DMS53 treated with DMSO at 0.1 percent for 48 hours (cell line): ENCODE measurements at regions not wholly inside any gene's neighbourhood (a gene's known extent, or its start where the extent isn't known, plus 50 kb on each side); places are given as distances from the start of the nearest gene placed in this dataset.

ENCODE experiments used
- DNase-seq: peaks from one replicate; lab custom pipeline; 2025; ENCODE audit not compliant: unreplicated experiment; lab: John Stamatoyannopoulos, UW

DNA sequence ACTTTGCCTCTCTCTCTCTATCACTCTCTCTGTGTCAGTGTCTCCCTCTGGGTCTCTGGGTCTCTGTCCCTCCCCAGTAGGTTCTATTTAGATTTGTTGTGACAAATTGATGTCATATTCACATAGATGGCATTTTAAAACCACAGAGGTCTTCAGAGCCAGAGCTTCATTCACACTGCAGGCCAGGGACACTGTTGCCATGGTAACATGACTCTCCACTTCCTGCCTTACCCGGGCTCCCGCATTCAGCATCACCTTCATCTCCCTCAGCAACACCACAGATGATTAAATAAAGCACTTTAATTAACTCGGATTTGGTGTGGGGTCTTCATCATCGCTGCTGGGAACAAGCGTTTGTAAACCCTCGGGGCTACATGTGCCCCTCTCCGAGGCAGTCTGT, 132.6 kb downstream of the ETS2 start:
- peak; percentile 50 for DNase-seq

DNA sequence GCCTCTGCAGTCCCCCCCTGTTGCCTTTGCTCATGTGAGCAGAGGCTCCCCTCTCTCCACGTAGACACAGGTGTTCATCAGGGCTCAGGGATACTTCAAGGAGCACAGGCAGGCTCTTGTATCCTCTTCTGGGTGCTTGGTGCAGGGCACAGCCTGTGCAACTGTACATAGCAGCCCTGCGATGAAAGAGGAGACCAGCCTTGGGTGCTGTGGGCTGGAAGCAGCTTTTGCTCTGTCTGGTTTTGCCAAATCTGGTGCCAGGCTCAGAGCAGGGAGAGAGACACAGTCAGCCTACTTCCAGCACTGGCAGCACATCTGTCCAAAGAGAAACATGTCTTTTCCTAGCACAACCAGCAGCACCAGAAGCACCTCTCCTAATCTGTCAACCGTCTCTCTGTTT, 132.1 kb downstream of the ETS2 start:
- no peak for DNase-seq

DNA sequence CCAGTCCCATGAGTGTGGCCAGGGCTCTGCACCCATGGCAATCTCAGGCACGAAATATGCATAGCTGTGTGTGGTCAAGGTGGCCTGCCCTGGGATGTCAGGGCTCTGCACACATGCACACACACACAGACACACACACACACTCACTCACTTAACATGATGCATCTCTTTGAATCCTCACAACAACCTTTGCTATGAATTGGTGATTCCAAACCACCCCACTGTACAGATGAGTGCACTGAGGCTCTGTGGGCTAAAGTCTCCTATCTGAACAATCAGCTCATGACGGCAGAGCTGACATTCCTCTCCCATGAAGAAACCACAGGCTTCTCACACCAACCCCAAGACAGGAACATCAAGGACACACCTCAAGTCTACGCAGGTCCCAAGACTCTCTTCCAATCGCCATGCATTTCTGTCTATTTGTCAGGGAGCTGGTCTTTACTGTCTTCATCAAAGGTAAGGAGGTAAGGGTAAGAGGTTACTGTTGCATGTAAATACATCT, 131.6 kb downstream of the ETS2 start:
- DNase-seq, result no peak

DNA sequence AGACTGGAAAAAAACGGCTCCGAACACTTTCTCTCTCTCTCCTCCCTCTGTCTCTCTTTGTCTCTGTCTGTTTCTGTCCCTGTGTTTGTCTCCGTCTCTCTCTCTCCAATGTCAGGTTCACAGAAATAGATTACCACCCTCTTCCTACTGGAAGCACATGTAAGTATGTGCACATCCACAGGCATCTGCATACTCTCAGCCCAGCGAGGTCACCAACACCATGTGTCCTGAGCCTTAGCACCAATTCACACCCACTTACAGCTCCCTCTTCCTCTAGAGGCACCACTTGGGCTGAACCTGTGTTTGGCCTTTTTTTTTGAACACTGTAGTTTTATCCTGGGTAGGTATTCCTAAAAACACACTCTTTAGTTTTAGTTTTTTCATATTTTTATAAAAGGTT, 130.5 kb downstream of the ETS2 start:
- no peak for DNase-seq

DNA sequence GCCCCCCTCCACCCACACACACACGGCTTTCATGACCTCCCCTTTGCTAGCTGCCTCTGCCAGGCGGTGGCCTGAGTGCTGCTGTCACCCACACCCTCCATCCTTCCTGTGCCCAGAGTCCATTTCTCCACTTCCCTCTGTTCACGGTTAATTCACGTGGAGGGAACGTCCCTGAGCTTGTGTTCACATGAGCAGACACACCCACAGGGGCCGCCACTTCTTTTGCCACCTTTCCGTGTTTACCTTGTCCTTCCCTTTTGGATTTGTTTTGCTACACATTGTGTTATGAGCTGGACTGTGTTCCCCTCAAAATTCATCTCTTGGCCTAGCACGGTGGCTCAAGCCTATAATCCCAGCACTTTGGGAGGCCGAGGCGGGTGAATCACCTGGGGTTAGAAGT, 128.0 kb downstream of the ETS2 start:
- no peak for DNase-seq

DNA sequence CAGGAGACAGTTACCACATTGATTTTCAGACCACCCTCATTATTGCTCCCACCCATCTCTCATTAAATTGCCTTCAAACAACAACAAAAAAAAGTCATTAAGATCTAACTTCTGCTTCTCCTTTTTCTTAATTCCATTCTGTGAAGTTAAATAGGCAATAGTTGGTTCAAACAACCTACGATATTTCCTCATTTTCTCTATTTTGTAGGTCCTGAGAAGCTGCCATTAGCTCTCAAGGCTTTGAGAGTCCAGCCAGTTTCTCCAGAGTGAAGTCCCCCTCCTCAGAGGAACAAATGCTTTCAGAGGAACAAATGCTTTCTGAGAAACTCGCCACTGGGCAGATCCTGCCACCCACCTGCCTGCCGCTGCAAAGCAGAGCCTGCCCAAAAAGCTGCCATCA, 125.6 kb downstream of the ETS2 start:
- DNase-seq, result no peak

DNA sequence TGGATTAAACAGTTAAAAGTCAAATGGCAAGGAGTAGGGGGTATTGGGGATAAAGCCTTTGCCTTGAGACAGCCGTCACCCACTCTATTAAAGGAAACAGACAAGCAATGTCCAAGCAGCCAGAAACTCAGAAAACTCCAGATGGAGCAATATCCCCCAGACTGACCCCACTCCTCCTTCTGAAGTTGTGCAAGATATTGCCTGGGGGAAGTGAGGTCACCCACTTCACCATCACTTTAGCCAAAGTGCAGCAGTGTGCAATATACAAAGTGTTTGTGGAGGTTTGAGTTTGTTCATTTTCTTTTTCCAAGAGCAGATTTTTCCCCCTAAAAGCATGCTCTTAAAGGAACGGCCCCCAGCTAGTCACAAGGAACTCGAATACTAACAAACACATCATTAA, 125.1 kb downstream of the ETS2 start:
- DNase-seq, result no peak

DNA sequence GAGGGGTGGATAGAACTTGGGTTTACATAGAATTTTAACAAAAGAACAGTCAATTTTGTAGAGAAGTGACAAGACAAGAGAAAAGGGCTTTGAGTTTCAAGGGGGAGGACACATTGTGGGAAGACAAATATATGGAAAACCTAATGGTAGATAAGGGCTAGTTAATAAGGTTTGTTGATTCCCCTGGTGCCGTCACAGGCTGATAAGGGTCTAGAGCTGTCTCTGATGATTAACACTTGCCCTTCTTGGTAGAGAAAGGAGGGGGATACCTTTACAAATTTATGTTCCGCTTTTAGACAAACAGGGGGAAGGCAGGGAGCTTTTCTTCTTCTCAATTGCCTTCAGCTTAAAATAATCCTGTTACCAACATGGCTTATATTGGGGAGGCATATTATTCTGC, 124.3 kb downstream of the ETS2 start:
- DNase-seq, result no peak

DNA sequence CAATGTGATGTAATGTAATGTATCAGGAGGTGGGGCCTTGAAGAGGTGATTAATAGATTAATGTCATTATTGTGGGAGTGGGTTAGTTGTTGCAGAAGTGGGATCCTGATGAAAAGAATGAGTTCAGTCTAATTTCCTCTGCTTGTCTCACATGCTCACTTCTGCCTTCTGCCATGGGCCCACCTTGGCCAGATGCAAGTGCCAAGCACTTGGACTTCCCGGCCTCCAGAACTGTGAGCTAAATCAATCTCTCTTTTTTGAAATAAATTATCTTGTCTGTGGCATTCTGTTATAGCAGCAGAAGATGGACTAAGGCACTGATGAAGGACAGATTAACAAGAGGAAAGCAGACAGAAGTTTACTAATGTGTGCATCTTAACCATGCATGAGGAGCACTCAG, 123.9 kb downstream of the ETS2 start:
- DNase-seq, result no peak

DNA sequence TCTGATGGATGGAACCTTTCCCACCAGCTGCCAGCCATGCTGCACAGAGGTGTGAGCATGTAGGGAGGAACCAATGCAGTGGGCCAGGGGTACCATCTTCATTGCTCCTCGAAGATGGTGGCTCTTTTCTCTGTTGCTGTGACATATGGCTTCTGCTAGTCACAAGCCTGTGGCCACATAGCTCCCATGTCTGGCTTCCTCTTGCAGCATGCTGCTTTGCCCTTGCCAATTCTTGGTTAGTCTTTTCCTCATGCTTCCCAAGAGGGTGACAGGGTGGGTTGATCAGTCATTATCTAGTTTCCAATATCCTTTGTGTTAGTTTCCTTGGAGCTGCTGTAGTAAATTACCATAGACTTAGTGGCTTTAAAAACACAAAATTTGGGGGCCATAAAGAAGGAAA, 123.4 kb downstream of the ETS2 start:
- no peak for DNase-seq

DNA sequence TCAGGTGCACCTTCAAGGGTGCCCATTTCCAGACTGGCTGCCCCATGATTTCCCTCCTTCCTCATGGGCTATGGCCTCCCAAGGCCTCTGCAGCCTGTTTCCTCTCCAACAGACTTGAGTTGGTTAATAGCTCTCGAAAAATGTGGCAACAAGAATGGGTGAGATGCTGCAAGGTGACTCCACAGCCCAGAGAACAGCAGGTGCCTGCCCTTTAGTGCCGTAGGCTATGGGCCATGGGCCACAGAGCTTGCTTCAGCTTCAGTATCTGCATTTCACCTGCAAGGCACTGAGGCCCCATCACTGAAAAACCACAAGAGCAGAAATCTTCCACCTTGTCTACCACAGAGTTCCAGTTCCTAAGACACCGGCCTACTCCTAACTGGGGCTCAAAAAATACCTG, 122.0 kb downstream of the ETS2 start:
- no peak for DNase-seq

DNA sequence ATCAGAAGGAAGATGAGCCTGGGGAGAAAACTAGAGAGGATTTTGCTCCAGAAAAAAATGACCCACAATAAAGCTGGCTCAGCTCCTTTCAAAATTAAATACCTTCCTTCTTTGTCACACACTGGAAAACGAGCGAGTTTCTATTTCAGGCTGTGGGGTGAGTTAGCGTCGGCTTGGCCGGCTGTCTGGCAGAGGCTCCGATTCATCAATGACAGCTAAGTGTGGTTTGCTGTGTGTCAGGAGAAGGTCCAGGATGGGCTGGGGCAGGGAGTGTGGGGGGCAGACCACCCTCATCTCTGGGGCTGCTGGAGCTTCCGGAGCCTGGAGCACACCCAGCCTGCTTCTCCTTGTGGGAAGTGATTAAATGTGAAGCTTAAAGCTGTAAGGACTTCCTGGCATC, 120.2 kb downstream of the ETS2 start:
- no peak for DNase-seq

DNA sequence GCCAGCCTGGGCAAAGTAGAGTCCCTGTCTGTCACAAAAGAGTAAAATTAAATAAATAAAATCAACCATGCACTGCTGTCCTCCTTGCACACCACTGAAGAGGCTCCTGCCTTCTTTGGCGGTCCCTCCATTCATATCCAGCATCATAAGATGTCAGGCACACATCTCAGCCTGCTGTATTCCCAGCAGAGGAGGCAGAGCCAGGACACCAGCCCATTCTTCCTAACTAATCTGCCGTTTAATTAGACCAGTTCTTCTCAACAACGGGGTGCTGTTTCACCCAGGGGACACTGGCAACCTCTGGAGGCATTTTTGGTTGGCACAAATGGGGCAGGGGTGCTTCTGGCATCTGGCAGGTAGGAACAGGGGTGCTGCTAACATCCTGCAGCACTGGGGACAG, 119.7 kb downstream of the ETS2 start:
- DNase-seq, result no peak

DNA sequence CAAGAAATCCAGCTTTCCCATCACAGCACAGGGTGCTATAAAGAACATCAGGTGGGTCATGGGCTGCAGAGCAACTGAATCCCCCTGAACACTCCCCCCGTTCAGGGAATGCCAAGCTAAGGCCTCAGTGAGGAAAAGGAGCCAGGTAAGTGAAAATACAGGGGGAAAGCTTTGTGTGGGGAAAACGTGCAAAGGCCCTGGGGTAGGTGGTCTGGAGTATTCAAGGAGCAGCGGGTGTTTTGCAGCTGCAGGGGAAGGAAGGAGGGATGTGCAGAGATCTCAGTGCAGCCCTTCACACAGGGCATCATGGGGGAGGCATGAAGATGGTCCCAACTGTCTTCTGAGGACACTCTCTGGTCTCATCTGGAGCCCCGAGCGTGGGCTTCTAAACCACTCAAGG, 119.2 kb downstream of the ETS2 start:
- no peak for DNase-seq

DNA sequence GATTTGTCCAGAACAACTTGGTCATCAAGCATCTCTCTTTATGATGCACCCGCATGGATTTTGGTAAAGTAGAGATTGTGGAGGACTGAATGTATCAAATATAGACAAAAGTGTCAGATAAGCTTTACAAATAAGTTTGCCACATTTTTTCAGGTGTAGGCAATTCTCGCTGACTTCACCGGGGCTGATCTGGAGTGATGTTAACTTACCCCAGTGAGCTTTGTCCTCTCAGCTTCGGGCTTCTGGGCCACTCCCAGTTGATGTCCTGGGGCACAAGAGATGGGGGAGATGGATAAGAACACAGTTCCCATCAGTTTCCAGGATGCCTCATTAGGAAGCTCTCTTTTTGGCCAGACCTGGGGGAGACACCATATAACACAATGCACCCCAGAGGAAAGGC, 117.7 kb downstream of the ETS2 start:
- DNase-seq, result no peak

DNA sequence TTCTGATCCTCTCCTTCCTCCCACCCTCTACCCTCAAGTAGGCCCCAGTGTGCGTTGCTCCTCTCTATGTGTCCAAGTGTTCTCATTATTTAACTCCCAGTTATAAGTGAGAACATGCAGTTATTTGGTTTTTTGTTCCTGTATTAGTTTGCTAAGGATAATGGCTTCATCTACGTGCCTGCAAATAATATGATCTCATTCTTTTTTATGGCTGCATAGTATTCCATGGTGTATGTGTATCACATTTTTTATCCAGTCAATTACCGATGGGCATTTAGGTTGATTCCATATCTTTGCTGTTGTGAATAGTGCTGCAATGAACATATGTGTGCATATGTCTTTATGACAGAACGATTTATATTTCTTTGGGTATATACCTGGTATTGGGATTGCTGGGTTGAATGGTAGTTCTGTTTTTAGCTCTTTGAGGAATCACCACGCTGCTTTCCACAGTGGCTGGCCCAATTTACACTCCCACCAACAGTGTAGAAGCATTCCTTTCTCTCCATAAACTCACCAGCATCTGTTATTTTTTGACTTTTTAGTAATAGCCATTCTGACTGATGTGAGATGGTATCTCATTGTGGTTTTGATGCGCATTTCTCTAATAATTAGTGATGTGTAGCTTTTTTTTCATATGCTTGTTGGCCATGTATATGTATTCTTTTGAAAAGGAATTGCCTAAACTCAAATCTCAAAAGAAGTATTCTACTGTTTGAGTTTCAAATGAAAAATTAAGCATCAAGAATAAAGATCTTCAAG, 116.9 kb downstream of the ETS2 start:
- DNase-seq, result no peak

DNA sequence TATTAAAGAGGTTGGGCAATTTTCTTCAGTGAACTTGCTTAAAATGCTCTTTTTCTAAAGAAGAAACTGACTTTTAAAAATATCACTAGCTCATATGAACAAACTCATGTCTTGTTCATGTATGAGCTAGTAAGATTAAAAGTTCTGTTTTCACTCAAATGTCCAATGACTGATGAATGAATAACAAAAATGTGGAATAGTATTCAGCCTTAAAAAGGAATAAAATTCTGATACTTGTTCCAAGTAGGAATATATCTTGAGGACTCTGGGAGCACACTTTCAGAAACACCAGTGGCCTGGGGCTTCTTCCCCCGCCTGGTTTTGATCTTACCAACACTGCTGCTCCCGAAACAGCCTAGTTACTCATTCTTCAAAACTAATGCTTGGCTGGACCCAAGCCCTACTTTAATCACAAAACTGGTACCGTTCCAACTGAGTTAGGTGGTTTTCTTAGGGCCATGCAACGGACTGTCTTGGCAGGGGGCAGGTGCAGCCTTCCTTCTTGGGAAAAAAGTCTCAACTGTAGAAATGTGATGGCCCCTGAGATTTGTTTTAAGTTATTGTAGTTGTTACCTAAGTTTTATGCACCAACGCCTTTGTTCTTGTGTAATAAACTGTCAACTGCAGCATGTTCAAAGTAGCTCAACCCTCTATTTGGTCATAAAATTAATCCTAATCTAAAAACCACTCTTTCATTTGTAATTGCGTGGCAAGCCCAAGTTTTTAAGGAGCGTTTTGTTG, 116.0 kb downstream of the ETS2 start:
- DNase-seq, result no peak

DNA sequence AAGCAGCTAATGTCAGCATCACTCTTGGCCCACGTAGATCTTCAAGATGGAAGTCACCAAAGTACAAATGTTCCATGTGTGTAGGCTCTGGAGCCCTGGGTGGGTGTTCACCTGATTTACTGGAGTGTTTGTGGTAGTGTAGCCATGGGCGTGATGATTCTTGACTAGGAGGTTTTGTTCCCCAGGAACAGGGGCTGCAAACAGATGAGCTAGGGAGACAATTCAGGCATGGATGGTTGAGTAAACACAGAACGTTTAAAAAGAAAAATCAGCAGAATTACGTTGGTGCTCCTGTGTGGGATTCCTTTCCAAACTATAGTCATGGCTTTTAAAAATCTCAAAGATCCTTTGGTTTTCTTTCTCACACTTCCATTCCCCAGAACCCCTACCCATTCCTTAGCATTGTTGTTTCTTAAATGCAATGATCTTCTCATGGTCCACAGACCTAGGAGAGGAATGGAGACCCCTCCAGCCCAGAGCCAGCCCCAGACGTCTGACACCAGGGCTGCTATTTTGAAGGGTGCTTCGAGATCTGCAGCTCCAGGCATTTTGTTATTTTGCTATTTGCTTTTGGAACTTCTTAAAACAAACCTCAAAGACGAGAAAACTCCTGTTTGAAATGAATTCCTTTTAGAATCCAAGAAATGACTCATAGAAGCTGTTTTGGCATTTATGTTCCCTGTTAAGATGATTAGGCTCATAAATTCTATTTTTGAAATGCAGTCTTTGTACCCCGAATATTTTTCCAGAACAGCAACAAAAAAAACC, 115.1 kb downstream of the ETS2 start:
- no peak for DNase-seq

DNA sequence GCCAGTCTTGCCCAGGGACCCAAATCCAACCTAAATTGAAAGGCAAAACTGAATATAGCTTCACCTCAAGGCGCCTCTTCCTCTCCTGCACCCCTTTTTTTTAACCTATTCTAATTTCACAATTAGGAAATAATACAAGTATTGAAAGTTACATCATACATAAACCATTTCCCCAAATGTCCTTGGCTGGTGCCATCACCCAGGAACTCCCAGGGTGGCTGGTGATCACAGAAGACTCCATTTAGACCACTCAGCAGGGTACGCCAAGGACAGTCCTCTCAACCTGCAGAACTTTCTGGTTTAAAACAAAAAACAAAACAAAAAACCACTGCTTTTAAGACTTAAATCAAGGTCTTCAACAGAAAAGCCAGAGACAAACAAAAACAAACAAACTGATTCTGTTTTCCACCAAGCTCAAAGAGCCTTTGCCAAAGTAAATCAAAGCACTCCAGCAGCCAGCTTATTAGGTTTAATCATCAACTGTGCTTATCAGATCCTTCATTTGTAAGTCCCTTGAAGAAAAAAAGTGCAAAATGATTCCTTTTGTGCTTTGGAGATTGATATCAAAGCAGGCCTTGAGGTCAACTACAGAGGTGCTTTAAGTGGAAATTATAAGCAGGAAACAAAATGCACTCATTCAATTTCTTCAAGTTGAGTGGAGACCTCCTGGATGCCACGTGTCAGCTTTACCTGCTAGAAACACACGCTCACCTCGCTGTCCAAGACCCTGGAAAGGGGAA, 113.0 kb downstream of the ETS2 start:
- DNase-seq, result no peak

DNA sequence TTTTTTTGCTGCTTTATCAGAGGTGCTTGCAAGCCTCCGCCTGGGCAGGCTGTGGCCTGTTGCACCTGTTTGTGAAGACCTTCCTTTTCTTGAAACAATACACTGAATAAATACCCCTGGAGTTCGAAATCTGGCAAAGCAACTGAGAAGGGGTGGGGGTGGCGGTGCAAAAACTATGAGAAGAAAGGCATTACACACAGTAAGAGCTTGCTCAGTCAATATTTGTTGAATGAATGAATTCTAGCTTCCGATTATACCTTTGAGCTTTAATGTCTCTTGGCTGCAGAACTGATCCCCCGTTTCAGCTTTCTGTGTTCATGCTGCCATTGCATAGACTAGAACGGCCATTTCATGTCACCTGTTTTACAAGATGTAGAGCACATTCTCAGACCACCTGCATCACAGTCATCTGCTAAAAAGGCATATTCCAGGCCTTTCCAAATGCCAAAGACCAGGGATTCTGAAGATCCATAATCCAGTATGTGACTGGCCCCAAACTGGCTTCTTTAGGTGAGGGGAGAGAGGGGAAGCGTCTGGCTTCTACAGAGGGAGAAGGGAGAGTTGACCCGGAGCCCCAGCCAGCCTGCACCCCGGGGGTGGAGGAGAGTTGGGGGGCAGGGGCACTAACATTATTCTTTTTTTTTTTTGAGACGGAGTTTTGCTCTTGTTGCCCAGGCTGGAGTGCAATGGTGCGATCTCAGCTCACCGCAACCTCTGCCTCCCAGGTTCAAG, 111.5 kb downstream of the ETS2 start:
- DNase-seq, result peak; percentile 81
